ENCODE measurements at regions not wholly inside any gene's neighbourhood (a gene's known extent, or its start where the extent isn't known, plus 50 kb on each side); places are given as distances from the start of the nearest gene placed in this dataset.

GRCh38 chr11:104654181-104654813, 244.0 kb downstream of the CASP12 start:
- TF ChIP-seq, protein P1, sequence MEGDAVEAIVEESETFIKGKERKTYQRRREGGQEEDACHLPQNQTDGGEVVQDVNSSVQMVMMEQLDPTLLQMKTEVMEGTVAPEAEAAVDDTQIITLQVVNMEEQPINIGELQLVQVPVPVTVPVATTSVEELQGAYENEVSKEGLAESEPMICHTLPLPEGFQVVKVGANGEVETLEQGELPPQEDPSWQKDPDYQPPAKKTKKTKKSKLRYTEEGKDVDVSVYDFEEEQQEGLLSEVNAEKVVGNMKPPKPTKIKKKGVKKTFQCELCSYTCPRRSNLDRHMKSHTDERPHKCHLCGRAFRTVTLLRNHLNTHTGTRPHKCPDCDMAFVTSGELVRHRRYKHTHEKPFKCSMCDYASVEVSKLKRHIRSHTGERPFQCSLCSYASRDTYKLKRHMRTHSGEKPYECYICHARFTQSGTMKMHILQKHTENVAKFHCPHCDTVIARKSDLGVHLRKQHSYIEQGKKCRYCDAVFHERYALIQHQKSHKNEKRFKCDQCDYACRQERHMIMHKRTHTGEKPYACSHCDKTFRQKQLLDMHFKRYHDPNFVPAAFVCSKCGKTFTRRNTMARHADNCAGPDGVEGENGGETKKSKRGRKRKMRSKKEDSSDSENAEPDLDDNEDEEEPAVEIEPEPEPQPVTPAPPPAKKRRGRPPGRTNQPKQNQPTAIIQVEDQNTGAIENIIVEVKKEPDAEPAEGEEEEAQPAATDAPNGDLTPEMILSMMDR (conservative IDR thresholded peaks at IDR 0.05; ENCODE audit: low read depth, low read length), result no peak
- no peak for TF ChIP-seq EZH2 (IDR thresholded peaks at IDR 0.05; ENCODE audit: low read length, unreplicated experiment)

All from PC-3 (cell line).